Cardiac fibroblast (primary cell): ENCODE measurements at regions not wholly inside any gene's neighbourhood (a gene's known extent, or its start where the extent isn't known, plus 50 kb on each side); places are given as distances from the start of the nearest gene placed in this dataset.

Source experiments
- DNase-seq, 2 donors: peaks; one replicate each; pipeline versions ENCODE4 v3.0.0 to v3.0.0-alpha.2; 2010; ENCODE audit warnings: low read depth in 2 of 2
- H3K4me3 ChIP-seq, 2 donors: replicated peaks in 1 of 2; 1 replicate in 1 of 2; 2 replicates in 1 of 2; pipeline ENCODE4 v1.5.1; 2011; ENCODE audit warnings: low read depth in 2 of 2, low read length in 2 of 2, mild to moderate bottlenecking in 2 of 2, moderate library complexity in 1 of 2
- TF ChIP-seq, protein P1 (sequence below): IDR thresholded peaks from one replicate; pipeline ENCODE4 v1.5.1; 2011; ENCODE audit warnings: low read depth, mild to moderate bottlenecking, low read length, inconsistent platforms

- TF ChIP-seq, protein P1, sequence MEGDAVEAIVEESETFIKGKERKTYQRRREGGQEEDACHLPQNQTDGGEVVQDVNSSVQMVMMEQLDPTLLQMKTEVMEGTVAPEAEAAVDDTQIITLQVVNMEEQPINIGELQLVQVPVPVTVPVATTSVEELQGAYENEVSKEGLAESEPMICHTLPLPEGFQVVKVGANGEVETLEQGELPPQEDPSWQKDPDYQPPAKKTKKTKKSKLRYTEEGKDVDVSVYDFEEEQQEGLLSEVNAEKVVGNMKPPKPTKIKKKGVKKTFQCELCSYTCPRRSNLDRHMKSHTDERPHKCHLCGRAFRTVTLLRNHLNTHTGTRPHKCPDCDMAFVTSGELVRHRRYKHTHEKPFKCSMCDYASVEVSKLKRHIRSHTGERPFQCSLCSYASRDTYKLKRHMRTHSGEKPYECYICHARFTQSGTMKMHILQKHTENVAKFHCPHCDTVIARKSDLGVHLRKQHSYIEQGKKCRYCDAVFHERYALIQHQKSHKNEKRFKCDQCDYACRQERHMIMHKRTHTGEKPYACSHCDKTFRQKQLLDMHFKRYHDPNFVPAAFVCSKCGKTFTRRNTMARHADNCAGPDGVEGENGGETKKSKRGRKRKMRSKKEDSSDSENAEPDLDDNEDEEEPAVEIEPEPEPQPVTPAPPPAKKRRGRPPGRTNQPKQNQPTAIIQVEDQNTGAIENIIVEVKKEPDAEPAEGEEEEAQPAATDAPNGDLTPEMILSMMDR, result no peak
- H3K4me3 ChIP-seq, result no peak overlapping the region
- DNase-seq, result peak; percentile 2 to 62
These were observed 387.1 kb upstream of the TNRC6C start for GRCh38 chr17:77571155-77571981.

DNA sequence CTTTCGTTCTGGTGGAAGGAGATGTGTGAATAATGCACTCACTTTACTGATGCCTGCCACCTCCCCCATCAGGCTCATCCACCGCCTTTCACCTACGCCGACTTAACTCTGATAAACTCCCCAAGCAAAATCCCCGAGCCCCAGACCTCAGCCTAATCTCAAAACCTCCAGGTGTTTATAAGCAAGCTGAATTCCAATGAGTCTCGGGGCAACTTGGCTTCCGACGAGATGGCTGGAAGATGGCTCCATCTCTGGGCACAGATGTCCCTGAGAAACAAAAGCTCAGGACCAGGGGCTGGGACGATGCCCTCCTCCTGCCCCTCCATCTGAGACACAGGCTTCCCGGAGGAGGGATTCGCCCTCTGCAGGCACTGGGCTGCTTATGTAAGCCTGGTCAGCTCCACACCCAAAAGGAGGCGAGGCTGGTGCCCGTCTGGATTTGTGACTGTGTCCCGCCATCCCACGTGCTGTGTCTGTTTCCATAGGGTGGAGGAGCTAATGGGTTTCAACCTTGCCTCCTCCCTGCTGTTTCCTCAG is 386.4 kb upstream of the TNRC6C start:
- DNase-seq, result no peak
- TF ChIP-seq, protein P1, result no peak
- H3K4me3 ChIP-seq, result no peak overlapping the region

DNA sequence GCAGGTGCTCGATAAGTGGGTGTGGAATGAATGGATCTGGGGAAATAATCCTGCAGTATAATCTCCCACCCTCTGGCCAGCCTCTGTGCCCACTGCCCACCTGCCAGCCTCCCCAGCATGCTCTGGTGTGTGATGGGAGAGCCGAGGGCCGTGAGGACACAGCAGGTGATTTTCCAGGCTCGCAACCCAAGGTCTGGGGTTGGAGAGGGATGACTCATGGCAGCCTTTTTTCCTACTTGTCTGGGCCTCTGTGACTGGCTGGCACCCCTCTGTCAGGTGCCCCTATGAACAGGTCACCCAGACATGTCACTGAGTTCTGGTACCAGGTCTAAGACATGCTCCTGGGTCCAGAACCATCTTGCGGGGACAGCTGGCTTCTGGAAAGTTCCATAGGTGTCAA is 385.7 kb upstream of the TNRC6C start:
- no peak overlapping the region for H3K4me3 ChIP-seq
- TF ChIP-seq, protein P1, result no peak
- no peak for DNase-seq

DNA sequence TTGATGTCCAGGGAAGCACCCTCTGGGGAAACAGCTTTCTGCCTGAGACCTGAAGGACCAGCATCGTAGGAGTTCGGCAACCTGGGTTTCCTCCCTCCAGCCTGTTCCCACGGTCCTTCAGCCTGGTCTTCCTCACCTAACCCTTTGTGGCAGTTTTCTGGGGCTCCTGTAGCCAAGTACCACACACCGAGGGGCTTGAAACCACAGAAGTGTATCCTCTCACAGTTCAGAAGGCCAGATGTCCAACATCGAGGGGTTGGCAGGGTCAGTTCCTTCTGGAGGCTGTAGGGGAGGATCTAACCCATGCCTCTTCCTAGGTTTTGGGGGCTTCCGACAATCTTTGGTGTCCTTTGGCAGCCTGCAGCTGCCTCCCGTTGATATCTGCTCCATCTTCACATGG is 381.0 kb upstream of the TNRC6C start:
- TF ChIP-seq, protein P1, result no peak
- H3K4me3 ChIP-seq, result no peak overlapping the region
- DNase-seq, result no peak

DNA sequence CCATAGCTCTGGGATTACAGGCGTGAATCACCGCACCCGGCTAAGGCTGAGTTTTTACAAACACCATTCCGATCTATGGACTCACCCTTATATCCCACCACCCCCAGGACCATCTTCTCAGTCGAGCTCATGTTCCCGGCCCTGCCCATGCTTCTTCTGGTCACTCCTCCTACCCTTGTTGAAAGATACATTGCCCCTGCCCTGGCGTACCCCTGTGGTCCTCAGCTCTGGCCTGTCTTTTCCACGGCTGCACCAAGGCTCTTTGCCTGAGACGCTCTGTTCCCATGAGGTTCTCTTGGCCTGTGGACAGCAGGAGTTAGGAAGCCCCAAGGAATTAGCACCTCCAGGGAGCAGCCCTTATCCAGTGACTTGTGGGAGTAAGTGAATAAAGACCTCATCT is 379.4 kb upstream of the TNRC6C start:
- H3K4me3 ChIP-seq, result no peak overlapping the region
- TF ChIP-seq, protein P1, result no peak
- no peak for DNase-seq

GRCh38 chr17:77579682-77580081 is 378.8 kb upstream of the TNRC6C start:
- DNase-seq, result no peak

More at GRCh38 chr17:77579682-77580081, 378.8 kb upstream of the TNRC6C start:
- TF ChIP-seq, protein P1, result no peak
- H3K4me3 ChIP-seq, result no peak overlapping the region
